H1 (cell line): ENCODE measurements at regions not wholly inside any gene's neighbourhood (a gene's known extent, or its start where the extent isn't known, plus 50 kb on each side); places are given as distances from the start of the nearest gene placed in this dataset.

Experiments
- CTCF ChIA-PET: fragments of 300-600 bp; sonication (Branson Sonifier 250); formaldehyde crosslinking; loops from one replicate; lab custom pipeline; 2021; ENCODE audit not compliant: partially characterized antibody; lab: Charles Lee
- POLR2A ChIA-PET: fragments of 300-600 bp; sonication (Branson Sonifier 250); formaldehyde crosslinking; loops from one replicate; lab custom pipeline; 2021; ENCODE audit warnings: inconsistent platforms; ENCODE audit not compliant: partially characterized antibody; lab: Charles Lee
- DNase-seq, 2 experiments: peaks; one replicate each; pipeline versions ENCODE4 v3.0.0 to v3.0.0-alpha.2; 2010 to 2022; ENCODE audit warnings: low spot score in 2 of 2, low read depth in 1 of 2, mixed read lengths in 1 of 2
- FAIRE-seq: peaks from 2 replicates; lab custom pipeline; 2011; peaks lifted over from hg19 to GRCh38; lab: Jason Lieb, UNC
- H2AFZ ChIP-seq: 2 replicates; pipeline ENCODE4 v1.8.1; 2012; ENCODE audit warnings: low read length, inconsistent platforms
- H2AK5ac ChIP-seq: 2 replicates; pipeline ENCODE4 v1.6.1; 2013; ENCODE audit warnings: low read depth, low read length
- H2BK120ac ChIP-seq: replicated peaks from 2 replicates; pipeline ENCODE3; 2013; ENCODE audit warnings: low read depth, low read length, inconsistent platforms
- H2BK12ac ChIP-seq: 2 replicates; pipeline ENCODE4 v1.6.1; 2013; ENCODE audit warnings: low read depth, low read length
- H2BK15ac ChIP-seq: 2 replicates; pipeline ENCODE4 v1.6.1; 2013; ENCODE audit warnings: low read length
- H2BK20ac ChIP-seq: 2 replicates; pipeline ENCODE4 v1.6.1; 2013; ENCODE audit warnings: low read length
- H2BK5ac ChIP-seq: 2 replicates; pipeline ENCODE4 v1.6.1; 2013; ENCODE audit warnings: low read depth, low read length
- H3K14ac ChIP-seq: 2 replicates; pipeline ENCODE4 v1.6.1; 2013; ENCODE audit warnings: inconsistent platforms; ENCODE audit not compliant: insufficient read length
- H3K18ac ChIP-seq: 2 replicates; pipeline ENCODE4 v1.6.1; 2013; ENCODE audit warnings: low read length; ENCODE audit errors: extremely low read depth
- H3K23ac ChIP-seq: 2 replicates; pipeline ENCODE4 v1.6.1; 2013; ENCODE audit warnings: inconsistent platforms; ENCODE audit not compliant: insufficient read length
- H3K23me2 ChIP-seq: 2 replicates; pipeline ENCODE4 v1.6.1; 2013; ENCODE audit warnings: low read depth, low read length
- H3K27ac ChIP-seq: 2 replicates; pipeline ENCODE4 v1.6.1; 2011; ENCODE audit warnings: low read depth, low read length, inconsistent platforms
- H3K27me3 ChIP-seq, 4 experiments: replicated peaks in 1 of 4; 1 replicate in 1 of 4; 2 replicates in 3 of 4; pipeline versions ENCODE4 v1.6.1 to v1.8.1; 2011 to 2013; ENCODE audit warnings: low read length in 3 of 4, mild to moderate bottlenecking in 3 of 4, inconsistent platforms in 2 of 4, mixed read lengths in 2 of 4, moderate library complexity in 1 of 4; ENCODE audit not compliant: control insufficient read depth in 3 of 4, insufficient read depth in 3 of 4; ENCODE audit errors: extremely low read depth in 1 of 4
- H3K36me3 ChIP-seq, 4 experiments: 2 replicates each; pipeline versions ENCODE4 v1.6.1 to v1.8.1; 2011 to 2013; ENCODE audit warnings: mild to moderate bottlenecking in 4 of 4, low read length in 3 of 4, moderate library complexity in 2 of 4, control low read depth in 1 of 4, inconsistent platforms in 1 of 4; ENCODE audit not compliant: insufficient read depth in 4 of 4, control insufficient read depth in 2 of 4
- H3K4ac ChIP-seq: replicated peaks from 2 replicates; pipeline ENCODE3; 2013; ENCODE audit warnings: low read length, low read depth, mixed read lengths, inconsistent platforms; ENCODE audit not compliant: insufficient read length
- H3K4me1 ChIP-seq, 4 experiments: replicated peaks in 1 of 4; 1 replicate in 1 of 4; 2 replicates in 3 of 4; pipeline versions ENCODE4 v1.6.1 to v1.8.1; 2011 to 2013; ENCODE audit warnings: low read length in 3 of 4, inconsistent platforms in 2 of 4, mixed read lengths in 1 of 4; ENCODE audit not compliant: insufficient read depth in 4 of 4, control insufficient read depth in 3 of 4
- H3K4me2 ChIP-seq, 2 experiments: 2 replicates each; pipeline versions ENCODE4 v1.6.1 to v1.8.1; 2011 to 2013; ENCODE audit warnings: low read depth in 2 of 2, low read length in 2 of 2, control low read depth in 1 of 2, inconsistent platforms in 1 of 2, mild to moderate bottlenecking in 1 of 2; ENCODE audit not compliant: insufficient read depth in 1 of 2
- H3K4me3 ChIP-seq, 4 experiments: fragments of 200-600, 300-600 bp in 1 of 4; sonication (generic), shearing (Covaris generic), sonication (Bioruptor Twin) in 1 of 4; 2 replicates each; pipeline versions ENCODE4 v1.5.1 to v1.8.1; 2011 to 2016; ENCODE audit warnings: low read length in 4 of 4, low read depth in 3 of 4, control low read depth in 2 of 4, inconsistent platforms in 2 of 4, mild to moderate bottlenecking in 2 of 4, mixed read lengths in 1 of 4, moderate library complexity in 1 of 4; ENCODE audit not compliant: insufficient read depth in 2 of 4; ENCODE audit errors: extremely low read depth in 1 of 4
- H3K56ac ChIP-seq: replicated peaks from 2 replicates; pipeline ENCODE3; 2013; ENCODE audit warnings: low read depth, mild to moderate bottlenecking, mixed read lengths, low read length, inconsistent platforms; ENCODE audit not compliant: insufficient read length
- H3K79me1 ChIP-seq: 2 replicates; pipeline ENCODE4 v1.6.1; 2013; ENCODE audit warnings: low read depth, low read length, control low read depth
- H3K79me2 ChIP-seq, 2 experiments: 2 replicates each; pipeline versions ENCODE4 v1.6.1 to v1.8.1; 2012 to 2013; ENCODE audit warnings: low read length in 2 of 2, mild to moderate bottlenecking in 2 of 2, inconsistent platforms in 1 of 2; ENCODE audit not compliant: insufficient read depth in 2 of 2, control insufficient read depth in 1 of 2
- H3K9ac ChIP-seq, 4 experiments: replicated peaks in 1 of 4; 1 replicate in 1 of 4; 2 replicates in 3 of 4; pipeline versions ENCODE4 v1.6.1 to v1.8.1; 2011 to 2013; ENCODE audit warnings: low read depth in 3 of 4, low read length in 3 of 4, control low read depth in 2 of 4, mild to moderate bottlenecking in 2 of 4, moderate library complexity in 2 of 4, inconsistent platforms in 1 of 4; ENCODE audit errors: extremely low read depth in 1 of 4
- H3K9me3 ChIP-seq, 2 experiments: 2 replicates each; pipeline versions ENCODE4 v1.6.1 to v1.8.1; 2012 to 2013; ENCODE audit warnings: mild to moderate bottlenecking in 2 of 2, moderate library complexity in 2 of 2, control low read depth in 1 of 2, inconsistent platforms in 1 of 2, low read depth in 1 of 2, low read length in 1 of 2, mixed read lengths in 1 of 2; ENCODE audit not compliant: insufficient read depth in 2 of 2
- H4K20me1 ChIP-seq, 2 experiments: replicated peaks in 1 of 2; 2 replicates each; pipeline versions ENCODE3 to v1.8.1; 2011 to 2013; ENCODE audit warnings: inconsistent platforms in 2 of 2, low read length in 2 of 2, mild to moderate bottlenecking in 1 of 2; ENCODE audit not compliant: insufficient read depth in 2 of 2, control insufficient read depth in 1 of 2
- H4K5ac ChIP-seq: 2 replicates; pipeline ENCODE4 v1.6.1; 2013; ENCODE audit warnings: low read length, low read depth, mixed read lengths, inconsistent platforms; ENCODE audit not compliant: insufficient read length
- H4K8ac ChIP-seq: 2 replicates; pipeline ENCODE4 v1.8.0; 2013; ENCODE audit warnings: mild to moderate bottlenecking, moderate library complexity, low read length, inconsistent platforms; ENCODE audit not compliant: insufficient read depth; ENCODE audit errors: extremely low read depth
- H4K91ac ChIP-seq: replicated peaks from 2 replicates; pipeline ENCODE3; 2013; ENCODE audit warnings: low read length, mixed read lengths, inconsistent platforms; ENCODE audit not compliant: insufficient read length
- JUND ChIP-seq: IDR thresholded peaks from 2 replicates; pipeline ENCODE4 v1.6.1; 2011; ENCODE audit warnings: mild to moderate bottlenecking, improper control_type of control experiment, low read length
- NRF1 ChIP-seq: IDR thresholded peaks from 2 replicates; pipeline ENCODE4 v1.6.1; 2011; ENCODE audit warnings: mild to moderate bottlenecking, low read depth, low read length, improper control_type of control experiment
- RBBP5 ChIP-seq: IDR thresholded peaks from 2 replicates; pipeline ENCODE4 v1.7.1; 2012; ENCODE audit warnings: low read depth, mild to moderate bottlenecking, inconsistent platforms, low read length, moderate library complexity, borderline replicate concordance
- SP2 ChIP-seq: IDR thresholded peaks from 2 replicates; pipeline ENCODE4 v1.6.1; 2012; ENCODE audit warnings: mild to moderate bottlenecking, low read length, inconsistent platforms
- SRF ChIP-seq: IDR thresholded peaks from 2 replicates; pipeline ENCODE4 v1.6.1; 2011; ENCODE audit warnings: mild to moderate bottlenecking, low read depth, low read length, moderate library complexity
- WGBS, 2 experiments: shearing (Covaris generic) in 1 of 2; methylation state at CpG; one replicate each; pipeline versions ENCODE4 v1.1.6 to v1.1.7; 2013 to 2015; ENCODE audit warnings: low lambda C conversion rate in 2 of 2, mixed read lengths in 2 of 2, inconsistent platforms in 1 of 2, low coverage in 1 of 2, missing lambda C conversion rate in 1 of 2; ENCODE audit not compliant: insufficient replicate concordance in 2 of 2, insufficient coverage in 1 of 2, insufficient read length in 1 of 2; ENCODE audit errors: extremely low coverage in 1 of 2, missing lambda C conversion rate in 1 of 2; 5-methylcytosine and 5-hydroxymethylcytosine counted together

GRCh38 chr2:8076448-8077342 is 605.2 kb upstream of the ID2 start:
- Histone ChIP-seq H3K18ac (no peak overlapping the region), H3K4me3 (no peak overlapping the region), H3K9ac (no peak overlapping the region), H2BK120ac (no peak overlapping the region), H3K27me3 (no peaks in the 10 kb centered on the region), H4K91ac (no peak overlapping the region), H3K4me2 (no peak overlapping the region), H2BK12ac (no peak overlapping the region), H4K5ac (no peak overlapping the region), H2BK5ac (no peak overlapping the region), H3K23me2 (no peaks in the 10 kb centered on the region), H3K9me3 (peaks cover 0 to 4% of the 10 kb centered on the region in 2 experiments; a peak in 1 of 4 replicates), H2BK20ac (no peak overlapping the region), H4K20me1 (no peaks in the 10 kb centered on the region), H4K8ac (no peak overlapping the region), H3K23ac (no peak overlapping the region), H3K14ac (no peak overlapping the region), H2AK5ac (no peak overlapping the region), H3K36me3 (no peaks in the 10 kb centered on the region), H3K56ac (no peak overlapping the region), H2BK15ac (no peak overlapping the region), H3K4ac (no peak overlapping the region), H3K4me1 (no peaks in the 10 kb centered on the region), H3K79me2 (no peaks in the 10 kb centered on the region), H2AFZ (no peak overlapping the region), H3K79me1 (no peaks in the 10 kb centered on the region), H3K27ac (no peak overlapping the region)
- DNase-seq, result no peak
- FAIRE-seq, result no peak
- 73% methylated on average over 6 of the region's 6 CpGs; no CpG with 5 or more reads in 1 of the 2 experiments for WGBS, 2 experiments
- POLR2A ChIA-PET, result no interaction called here
- CTCF ChIA-PET, result interaction anchor here (1.6 kb wide), 1 partner anchor 208 kb away, joined by 3 read pairs; no protein-coding TSS in a partner anchor
- TF ChIP-seq JUND (no peak), RBBP5 (no peak), NRF1 (no peak), SP2 (no peak), SRF (no peak)
